WTC11 (cell line): ENCODE measurements at regions not wholly inside any gene's neighbourhood (a gene's known extent, or its start where the extent isn't known, plus 50 kb on each side); places are given as distances from the start of the nearest gene placed in this dataset.

ENCODE experiments used
- ATAC-seq: fragments of 200-7000 bp; cut with Tn5 transposase; 2 replicates; pipeline ENCODE4 v1.10.0; 2021; ENCODE audit warnings: mild to moderate bottlenecking, moderate library complexity
- CTCF ChIA-PET: fragments of 300-600 bp; sonication (Branson Sonifier 250); formaldehyde crosslinking; loops from one replicate; lab custom pipeline; 2021; ENCODE audit warnings: antibody characterized with exemption; lab: Charles Lee
- POLR2A ChIA-PET: fragments of 350-600 bp; sonication (Branson Sonifier 250); formaldehyde crosslinking; loops from one replicate; lab custom pipeline; 2021; ENCODE audit warnings: antibody characterized with exemption; lab: Charles Lee
- DNase-seq: peaks from one replicate; pipeline ENCODE4 v3.0.0; 2021; ENCODE audit warnings: low spot score
- H3K27ac Mint-ChIP-seq: 2 replicates; pipeline ENCODE4 v1.8.0; 2021; ENCODE audit warnings: mixed read lengths
- H3K27me3 Mint-ChIP-seq: 2 replicates; pipeline ENCODE4 v1.8.0; 2021; ENCODE audit warnings: low read depth, mild to moderate bottlenecking, moderate library complexity, mixed read lengths
- H3K36me3 Mint-ChIP-seq: 2 replicates; pipeline ENCODE4 v1.8.0; 2021; ENCODE audit warnings: mixed read lengths
- H3K4me1 Mint-ChIP-seq: 2 replicates; pipeline ENCODE4 v1.8.0; 2022; ENCODE audit warnings: mixed read lengths
- H3K4me3 Mint-ChIP-seq: 2 replicates; pipeline ENCODE4 v1.8.0; 2021; ENCODE audit warnings: mild to moderate bottlenecking, moderate library complexity, mixed read lengths
- H3K9me3 Mint-ChIP-seq: 2 replicates; pipeline ENCODE4 v1.8.0; 2021; ENCODE audit warnings: mixed read lengths
- CBFB ChIP-seq: sonication (generic); formaldehyde crosslinking; IDR thresholded peaks from 2 replicates; pipeline ENCODE4 v1.8.1; 2022; ENCODE audit warnings: mild to moderate bottlenecking, low read depth, missing genetic modification reagents
- CREB1 ChIP-seq: sonication (generic); formaldehyde crosslinking; IDR thresholded peaks from 2 replicates; pipeline ENCODE4 v1.8.0; 2023; ENCODE audit warnings: mild to moderate bottlenecking, missing genetic modification reagents
- FOXK1 ChIP-seq: sonication (generic); formaldehyde crosslinking; IDR thresholded peaks from 2 replicates; pipeline ENCODE4 v1.8.0; 2022; ENCODE audit warnings: mild to moderate bottlenecking, moderate library complexity, missing genetic modification reagents
- MXD4 ChIP-seq: fragments of 250-450 bp; sonication (Bioruptor Pico); IDR thresholded peaks from 2 replicates; pipeline ENCODE4 v1.8.0; 2021; ENCODE audit warnings: mild to moderate bottlenecking, moderate library complexity, borderline replicate concordance
- MYBL2 ChIP-seq: sonication (generic); formaldehyde crosslinking; IDR thresholded peaks from 2 replicates; pipeline ENCODE4 v1.8.1; 2023; ENCODE audit warnings: mild to moderate bottlenecking, moderate library complexity, missing genetic modification reagents
- NFE2L1 ChIP-seq: sonication (generic); formaldehyde crosslinking; IDR thresholded peaks from 2 replicates; pipeline ENCODE4 v1.8.1; 2023; ENCODE audit warnings: missing genetic modification reagents
- NFYB ChIP-seq: sonication (generic); formaldehyde crosslinking; conservative IDR thresholded peaks from 2 replicates; pipeline ENCODE4 v1.8.0; 2022; ENCODE audit warnings: low read depth, missing genetic modification reagents
- NR2C2 ChIP-seq: sonication (generic); formaldehyde crosslinking; IDR thresholded peaks from 2 replicates; pipeline ENCODE4 v1.8.0; 2022; ENCODE audit warnings: mild to moderate bottlenecking, missing genetic modification reagents
- OVOL2 ChIP-seq: fragments of 250-450 bp; sonication (Bioruptor Pico); IDR thresholded peaks from 2 replicates; pipeline ENCODE4 v1.9.0; 2021; ENCODE audit warnings: mild to moderate bottlenecking, borderline replicate concordance
- SMAD4 ChIP-seq: sonication (generic); formaldehyde crosslinking; IDR thresholded peaks from 2 replicates; pipeline ENCODE4 v1.8.0; 2022; ENCODE audit warnings: mild to moderate bottlenecking, missing genetic modification reagents
- TCF7 ChIP-seq: sonication (generic); formaldehyde crosslinking; IDR thresholded peaks from 2 replicates; pipeline ENCODE4 v1.8.0; 2022; ENCODE audit warnings: mild to moderate bottlenecking, low read depth, missing genetic modification reagents, moderate library complexity
- ZNF219 ChIP-seq: sonication (generic); formaldehyde crosslinking; IDR thresholded peaks from 2 replicates; pipeline ENCODE4 v1.8.0; 2023; ENCODE audit warnings: missing genetic modification reagents, mild to moderate bottlenecking, borderline replicate concordance
- ZNF423 ChIP-seq: fragments of 250-450 bp; sonication (Bioruptor Pico); IDR thresholded peaks from 2 replicates; pipeline ENCODE4 v2.1.2; 2022; ENCODE audit warnings: mild to moderate bottlenecking, moderate library complexity
- ZNF671 ChIP-seq: fragments of 250-450 bp; sonication (Bioruptor Pico); IDR thresholded peaks from 2 replicates; pipeline ENCODE4 v1.8.0; 2021; ENCODE audit warnings: mild to moderate bottlenecking
- TF ChIP-seq, protein P1 (sequence below): fragments of 250-450 bp; sonication (Bioruptor Pico); IDR thresholded peaks from 2 replicates; pipeline ENCODE4 v1.9.0; 2021; ENCODE audit warnings: mild to moderate bottlenecking, borderline replicate concordance
- TF ChIP-seq, protein P2 (sequence below): sonication (generic); formaldehyde crosslinking; IDR thresholded peaks from 2 replicates; pipeline ENCODE4 v1.8.1; 2022; ENCODE audit warnings: mild to moderate bottlenecking, missing genetic modification reagents, moderate library complexity, borderline replicate concordance
- TF ChIP-seq, protein P3 (sequence below): sonication (generic); formaldehyde crosslinking; IDR thresholded peaks from 2 replicates; pipeline ENCODE4 v1.8.0; 2023; ENCODE audit warnings: missing genetic modification reagents
- TF ChIP-seq, protein P4 (sequence below): sonication (generic); formaldehyde crosslinking; IDR thresholded peaks from 2 replicates; pipeline ENCODE4 v1.8.0; 2023; ENCODE audit warnings: mild to moderate bottlenecking, missing genetic modification reagents

DNA sequence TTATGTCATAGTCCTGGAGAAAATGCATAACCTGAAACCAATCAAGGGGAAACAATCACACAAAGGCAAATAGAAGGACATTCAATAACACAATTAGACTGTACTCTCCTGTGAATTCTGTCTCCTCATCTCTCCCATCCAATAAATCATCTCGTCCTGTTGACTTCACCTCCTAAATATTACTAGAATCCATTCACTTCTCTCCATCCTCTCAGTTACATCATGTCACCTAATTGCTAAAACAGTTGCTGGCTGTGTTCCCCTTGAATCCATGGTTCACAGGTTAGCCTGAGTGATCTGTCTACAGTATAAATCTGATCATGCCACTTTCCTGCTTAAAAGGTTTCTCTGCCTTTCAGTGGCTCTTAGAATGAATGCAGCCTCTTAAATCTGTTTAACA lies 220.2 kb downstream of the TGFB2 start:
- no peaks in the 10 kb centered on the region for H3K27me3 Mint-ChIP-seq
- H3K4me3 Mint-ChIP-seq, result no peak overlapping the region
- ChIA-PET POLR2A (no interaction called here), CTCF (no interaction called here)
- peaks cover 8% of the 10 kb centered on the region for H3K4me1 Mint-ChIP-seq
- no peak overlapping the region for H3K27ac Mint-ChIP-seq
- DNase-seq (no peak), ATAC-seq (no peak)
- no peak for TF ChIP-seq ZNF671 (CRISPR knock-in tag)
- TF ChIP-seq, protein P1, sequence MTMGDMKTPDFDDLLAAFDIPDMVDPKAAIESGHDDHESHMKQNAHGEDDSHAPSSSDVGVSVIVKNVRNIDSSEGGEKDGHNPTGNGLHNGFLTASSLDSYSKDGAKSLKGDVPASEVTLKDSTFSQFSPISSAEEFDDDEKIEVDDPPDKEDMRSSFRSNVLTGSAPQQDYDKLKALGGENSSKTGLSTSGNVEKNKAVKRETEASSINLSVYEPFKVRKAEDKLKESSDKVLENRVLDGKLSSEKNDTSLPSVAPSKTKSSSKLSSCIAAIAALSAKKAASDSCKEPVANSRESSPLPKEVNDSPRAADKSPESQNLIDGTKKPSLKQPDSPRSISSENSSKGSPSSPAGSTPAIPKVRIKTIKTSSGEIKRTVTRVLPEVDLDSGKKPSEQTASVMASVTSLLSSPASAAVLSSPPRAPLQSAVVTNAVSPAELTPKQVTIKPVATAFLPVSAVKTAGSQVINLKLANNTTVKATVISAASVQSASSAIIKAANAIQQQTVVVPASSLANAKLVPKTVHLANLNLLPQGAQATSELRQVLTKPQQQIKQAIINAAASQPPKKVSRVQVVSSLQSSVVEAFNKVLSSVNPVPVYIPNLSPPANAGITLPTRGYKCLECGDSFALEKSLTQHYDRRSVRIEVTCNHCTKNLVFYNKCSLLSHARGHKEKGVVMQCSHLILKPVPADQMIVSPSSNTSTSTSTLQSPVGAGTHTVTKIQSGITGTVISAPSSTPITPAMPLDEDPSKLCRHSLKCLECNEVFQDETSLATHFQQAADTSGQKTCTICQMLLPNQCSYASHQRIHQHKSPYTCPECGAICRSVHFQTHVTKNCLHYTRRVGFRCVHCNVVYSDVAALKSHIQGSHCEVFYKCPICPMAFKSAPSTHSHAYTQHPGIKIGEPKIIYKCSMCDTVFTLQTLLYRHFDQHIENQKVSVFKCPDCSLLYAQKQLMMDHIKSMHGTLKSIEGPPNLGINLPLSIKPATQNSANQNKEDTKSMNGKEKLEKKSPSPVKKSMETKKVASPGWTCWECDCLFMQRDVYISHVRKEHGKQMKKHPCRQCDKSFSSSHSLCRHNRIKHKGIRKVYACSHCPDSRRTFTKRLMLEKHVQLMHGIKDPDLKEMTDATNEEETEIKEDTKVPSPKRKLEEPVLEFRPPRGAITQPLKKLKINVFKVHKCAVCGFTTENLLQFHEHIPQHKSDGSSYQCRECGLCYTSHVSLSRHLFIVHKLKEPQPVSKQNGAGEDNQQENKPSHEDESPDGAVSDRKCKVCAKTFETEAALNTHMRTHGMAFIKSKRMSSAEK (CRISPR knock-in tag), result no peak
- TF ChIP-seq, protein P2, sequence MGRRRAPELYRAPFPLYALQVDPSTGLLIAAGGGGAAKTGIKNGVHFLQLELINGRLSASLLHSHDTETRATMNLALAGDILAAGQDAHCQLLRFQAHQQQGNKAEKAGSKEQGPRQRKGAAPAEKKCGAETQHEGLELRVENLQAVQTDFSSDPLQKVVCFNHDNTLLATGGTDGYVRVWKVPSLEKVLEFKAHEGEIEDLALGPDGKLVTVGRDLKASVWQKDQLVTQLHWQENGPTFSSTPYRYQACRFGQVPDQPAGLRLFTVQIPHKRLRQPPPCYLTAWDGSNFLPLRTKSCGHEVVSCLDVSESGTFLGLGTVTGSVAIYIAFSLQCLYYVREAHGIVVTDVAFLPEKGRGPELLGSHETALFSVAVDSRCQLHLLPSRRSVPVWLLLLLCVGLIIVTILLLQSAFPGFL (CRISPR knock-in tag), result no peak
- TF ChIP-seq SMAD4 (CRISPR knock-in tag), result no peak
- no peak for TF ChIP-seq FOXK1 (CRISPR knock-in tag)
- no peak for TF ChIP-seq CREB1 (CRISPR knock-in tag)
- no peak for TF ChIP-seq NFYB (CRISPR knock-in tag)
- no peak for TF ChIP-seq ZNF219
- TF ChIP-seq MYBL2 (CRISPR knock-in tag), result no peak
- no peak for TF ChIP-seq CBFB (CRISPR knock-in tag)
- no peak for TF ChIP-seq ZNF423 (CRISPR knock-in tag)
- no peak for TF ChIP-seq TCF7
- TF ChIP-seq NFE2L1 (CRISPR knock-in tag), result no peak
- no peak for TF ChIP-seq OVOL2 (CRISPR knock-in tag)
- TF ChIP-seq, protein P3, sequence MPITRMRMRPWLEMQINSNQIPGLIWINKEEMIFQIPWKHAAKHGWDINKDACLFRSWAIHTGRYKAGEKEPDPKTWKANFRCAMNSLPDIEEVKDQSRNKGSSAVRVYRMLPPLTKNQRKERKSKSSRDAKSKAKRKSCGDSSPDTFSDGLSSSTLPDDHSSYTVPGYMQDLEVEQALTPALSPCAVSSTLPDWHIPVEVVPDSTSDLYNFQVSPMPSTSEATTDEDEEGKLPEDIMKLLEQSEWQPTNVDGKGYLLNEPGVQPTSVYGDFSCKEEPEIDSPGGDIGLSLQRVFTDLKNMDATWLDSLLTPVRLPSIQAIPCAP (CRISPR knock-in tag), result no peak
- no peaks in the 10 kb centered on the region for H3K36me3 Mint-ChIP-seq
- H3K9me3 Mint-ChIP-seq, result no peaks in the 10 kb centered on the region

DNA sequence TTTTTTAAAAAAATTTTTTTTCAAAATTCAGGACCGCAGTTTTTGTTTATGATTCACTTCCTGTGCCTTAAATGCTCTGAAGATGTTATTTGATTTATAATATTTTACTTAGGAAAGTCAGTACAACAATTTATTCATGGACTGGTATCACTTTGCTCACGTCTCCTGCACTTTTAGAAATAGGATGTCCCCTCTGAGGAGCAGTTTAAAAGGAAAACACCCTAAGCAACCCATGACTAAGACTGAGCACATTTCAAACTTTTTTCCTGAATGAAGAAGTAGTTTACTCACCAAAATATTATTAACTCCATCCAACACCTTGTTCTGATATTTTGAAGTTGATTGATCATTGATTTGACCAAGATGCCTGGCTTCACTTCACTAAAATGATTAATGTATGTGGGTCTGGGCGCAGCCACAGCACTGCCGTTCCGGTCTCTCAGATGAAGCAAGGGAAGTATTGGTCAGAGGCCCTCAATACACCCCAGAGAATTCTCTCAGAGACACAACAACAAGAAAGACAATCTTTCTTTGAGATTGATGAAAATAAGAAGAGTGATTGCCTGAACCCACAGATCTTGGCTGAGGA lies 223.9 kb downstream of the TGFB2 start:
- ATAC-seq (no peak), DNase-seq (no peak)
- H3K36me3 Mint-ChIP-seq, result no peaks in the 10 kb centered on the region
- no peaks in the 10 kb centered on the region for H3K9me3 Mint-ChIP-seq
- H3K4me3 Mint-ChIP-seq, result no peak overlapping the region
- no peaks in the 10 kb centered on the region for H3K27me3 Mint-ChIP-seq
- H3K27ac Mint-ChIP-seq, result no peak overlapping the region
- H3K4me1 Mint-ChIP-seq, result peaks cover 15% of the 10 kb centered on the region
- TF ChIP-seq ZNF219, result no peak
- no peak for TF ChIP-seq NR2C2
- TF ChIP-seq MXD4 (CRISPR knock-in tag), result no peak
- TF ChIP-seq, protein P4, sequence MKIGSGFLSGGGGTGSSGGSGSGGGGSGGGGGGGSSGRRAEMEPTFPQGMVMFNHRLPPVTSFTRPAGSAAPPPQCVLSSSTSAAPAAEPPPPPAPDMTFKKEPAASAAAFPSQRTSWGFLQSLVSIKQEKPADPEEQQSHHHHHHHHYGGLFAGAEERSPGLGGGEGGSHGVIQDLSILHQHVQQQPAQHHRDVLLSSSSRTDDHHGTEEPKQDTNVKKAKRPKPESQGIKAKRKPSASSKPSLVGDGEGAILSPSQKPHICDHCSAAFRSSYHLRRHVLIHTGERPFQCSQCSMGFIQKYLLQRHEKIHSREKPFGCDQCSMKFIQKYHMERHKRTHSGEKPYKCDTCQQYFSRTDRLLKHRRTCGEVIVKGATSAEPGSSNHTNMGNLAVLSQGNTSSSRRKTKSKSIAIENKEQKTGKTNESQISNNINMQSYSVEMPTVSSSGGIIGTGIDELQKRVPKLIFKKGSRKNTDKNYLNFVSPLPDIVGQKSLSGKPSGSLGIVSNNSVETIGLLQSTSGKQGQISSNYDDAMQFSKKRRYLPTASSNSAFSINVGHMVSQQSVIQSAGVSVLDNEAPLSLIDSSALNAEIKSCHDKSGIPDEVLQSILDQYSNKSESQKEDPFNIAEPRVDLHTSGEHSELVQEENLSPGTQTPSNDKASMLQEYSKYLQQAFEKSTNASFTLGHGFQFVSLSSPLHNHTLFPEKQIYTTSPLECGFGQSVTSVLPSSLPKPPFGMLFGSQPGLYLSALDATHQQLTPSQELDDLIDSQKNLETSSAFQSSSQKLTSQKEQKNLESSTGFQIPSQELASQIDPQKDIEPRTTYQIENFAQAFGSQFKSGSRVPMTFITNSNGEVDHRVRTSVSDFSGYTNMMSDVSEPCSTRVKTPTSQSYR (CRISPR knock-in tag), result no peak
- TF ChIP-seq, all 79 proteins: peak for 0
- CTCF ChIA-PET, result no interaction called here
- POLR2A ChIA-PET, result no interaction called here
